ENCODE measurements at regions not wholly inside any gene's neighbourhood (a gene's known extent, or its start where the extent isn't known, plus 50 kb on each side); places are given as distances from the start of the nearest gene placed in this dataset.

GRCh38 chr22:47601666-47602065 lies 839.2 kb downstream of the TBC1D22A start:
- no peak overlapping the region for H2AFZ ChIP-seq (replicated peaks; ENCODE audit: low read length, poor library complexity)
- 73% methylated on average over 5 of the region's 10 CpGs; no CpG with 5 or more reads in 1 of the 2 experiments for WGBS, 2 experiments (ENCODE audit: extremely low coverage in 2 of 2, insufficient read length in 1 of 2)
- H2AK9ac ChIP-seq (replicated peaks; ENCODE audit: low read depth, low read length, poor library complexity) = no peak overlapping the region
- H3K4ac ChIP-seq (ENCODE audit: low read depth, low read length) = no peak overlapping the region
- no peak overlapping the region for H3K4me2 ChIP-seq (ENCODE audit: low read depth, low read length)
- no peaks in the 10 kb centered on the region for H3K4me1 ChIP-seq (ENCODE audit: control insufficient read depth, insufficient read depth, low read length)
- no peak overlapping the region for H4K5ac ChIP-seq (ENCODE audit: low read depth, low read length)
- no peaks in the 10 kb centered on the region for H3K79me1 ChIP-seq (ENCODE audit: low read depth in 1 of 2, low read length in 2 of 2)
- no TSS peak for BruUV-seq (replicated peaks)
- H3K23ac ChIP-seq (ENCODE audit: low read depth, low read length) = no peak overlapping the region
- no peaks in the 10 kb centered on the region for H3K36me3 ChIP-seq (ENCODE audit: control insufficient read depth, insufficient read depth, low read length)
- dilution Hi-C loops (cut with HindIII; ENCODE audit: low sequenced_read_pairs, unreplicated experiment) (no loop called here), in situ Hi-C loops (cut with MboI; ENCODE audit: low sequenced_read_pairs) (no loop called here), intact Hi-C loops (cut with micrococcal nuclease) (no loop called here)
- ChIA-PET POLR2A (ENCODE audit: unreplicated experiment) (no interaction called here), CTCF (no interaction called here)
- H2BK5ac ChIP-seq (ENCODE audit: low read depth, low read length, poor library complexity, severe bottlenecking) = no peak overlapping the region
- no peak overlapping the region for H4K91ac ChIP-seq (ENCODE audit: insufficient read depth, low read depth, low read length)
- H2BK20ac ChIP-seq (ENCODE audit: low read depth, low read length) = no peak overlapping the region
- H3K56ac ChIP-seq (ENCODE audit: extremely low read depth, insufficient read depth, low read length) = no peak overlapping the region
- H3K9me3 ChIP-seq (ENCODE audit: control insufficient read depth, insufficient read depth, low read length) = peaks cover 36% of the 10 kb centered on the region
- no peaks in the 10 kb centered on the region for H3K9me1 ChIP-seq (ENCODE audit: insufficient read depth, low read length)
- H3K27ac ChIP-seq (ENCODE audit: insufficient read depth, low read length) = no peak overlapping the region
- no peak overlapping the region for H2BK120ac ChIP-seq (ENCODE audit: low read depth, low read length)
- H3K27me3 ChIP-seq (ENCODE audit: control insufficient read depth, insufficient read depth, low read length) = no peaks in the 10 kb centered on the region
- no peak overlapping the region for H3K18ac ChIP-seq (ENCODE audit: low read depth, low read length)
- H2AK5ac ChIP-seq (ENCODE audit: low read depth, low read length) = no peak overlapping the region
- no peak overlapping the region for H3K4me3 ChIP-seq (ENCODE audit: insufficient read depth, low read depth, low read length)
- ATAC-seq (ENCODE audit: low read depth) = no peak
- H3K9ac ChIP-seq (ENCODE audit: low read depth, low read length) = no peak overlapping the region
- TF ChIP-seq NFE2L2 (IDR thresholded peaks at IDR 0.05; ENCODE audit: low read depth, low read length) = no peak
- no peak for TF ChIP-seq POLR2A (IDR thresholded peaks at IDR 0.05; ENCODE audit: low read depth, low read length)
- no peak for TF ChIP-seq CHD1 (IDR thresholded peaks at IDR 0.05; ENCODE audit: low read depth, low read length)
- no peak for TF ChIP-seq RFX5 (IDR thresholded peaks at IDR 0.05; ENCODE audit: low read depth, low read length)
- TF ChIP-seq MAFK (IDR thresholded peaks at IDR 0.05; ENCODE audit: low read depth, low read length) = no peak
- no peak for TF ChIP-seq FOS (IDR thresholded peaks at IDR 0.05; ENCODE audit: low read depth, low read length)
- no peak for TF ChIP-seq USF2 (IDR thresholded peaks at IDR 0.05; ENCODE audit: low read depth, low read length)
- TF ChIP-seq RAD21 (IDR thresholded peaks at IDR 0.05; ENCODE audit: low read length) = no peak
- TF ChIP-seq MXI1 (IDR thresholded peaks at IDR 0.05; ENCODE audit: borderline replicate concordance, low read depth, low read length) = no peak
- TF ChIP-seq BHLHE40 (IDR thresholded peaks at IDR 0.05; ENCODE audit: low read depth, low read length) = no peak
- TF ChIP-seq CTCF (conservative IDR thresholded peaks at IDR 0.05; ENCODE audit: low read depth, low read length) = no peak
- no peak for TF ChIP-seq CEBPB (IDR thresholded peaks at IDR 0.05; ENCODE audit: low read depth, low read length)
- no peak for TF ChIP-seq RCOR1 (IDR thresholded peaks at IDR 0.05; ENCODE audit: insufficient replicate concordance, low read length)
- TF ChIP-seq ELK1 (IDR thresholded peaks at IDR 0.05; ENCODE audit: borderline replicate concordance, low read depth, low read length) = no peak
- no peak for TF ChIP-seq MAZ (IDR thresholded peaks at IDR 0.05; ENCODE audit: borderline replicate concordance, low read depth, low read length)
- TF ChIP-seq SMC3 (IDR thresholded peaks at IDR 0.05; ENCODE audit: low read depth, low read length) = no peak
- no peak for DNase-seq
- no peaks in the 10 kb centered on the region for H4K20me1 ChIP-seq (ENCODE audit: insufficient read depth, low read length)
- H4K8ac ChIP-seq (ENCODE audit: low read depth in 2 of 2, low read length in 2 of 2) = no peak overlapping the region
- H3K14ac ChIP-seq (replicated peaks; ENCODE audit: low read depth, low read length) = no peak overlapping the region
- H2BK15ac ChIP-seq (ENCODE audit: low read depth, low read length) = no peak overlapping the region

Measured in IMR-90 (cell line).